Limb (tissue), 2 donors: ENCODE measurements at regions not wholly inside any gene's neighbourhood (a gene's known extent, or its start where the extent isn't known, plus 50 kb on each side); places are given as distances from the start of the nearest gene placed in this dataset.

Experiments used
- DNase-seq, 2 donors: peaks; one replicate each; pipeline ENCODE4 v3.0.0-alpha.2; 2016; ENCODE audit errors: extremely low spot score in 2 of 2

DNA sequence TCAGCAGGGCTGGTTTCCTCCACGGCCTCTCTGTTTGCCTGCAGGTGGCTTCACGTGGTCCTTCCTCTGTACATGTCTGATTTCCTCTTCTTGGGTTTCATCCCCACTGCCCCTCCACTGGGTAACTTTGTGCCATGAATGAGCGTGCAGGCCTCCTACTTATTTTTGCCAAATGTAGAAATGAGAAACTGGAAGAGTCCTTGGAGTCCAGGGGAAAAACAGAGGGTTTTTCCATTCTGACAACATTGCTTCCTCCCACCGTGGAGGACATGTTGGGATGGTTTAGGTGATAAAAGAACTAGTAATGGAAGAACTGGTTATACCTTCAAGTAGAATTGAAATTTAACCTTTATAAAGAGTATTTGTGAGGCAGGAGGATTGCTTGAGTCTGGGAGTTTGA lies 699.5 kb downstream of the QKI start:
- DNase-seq, result no peak

DNA sequence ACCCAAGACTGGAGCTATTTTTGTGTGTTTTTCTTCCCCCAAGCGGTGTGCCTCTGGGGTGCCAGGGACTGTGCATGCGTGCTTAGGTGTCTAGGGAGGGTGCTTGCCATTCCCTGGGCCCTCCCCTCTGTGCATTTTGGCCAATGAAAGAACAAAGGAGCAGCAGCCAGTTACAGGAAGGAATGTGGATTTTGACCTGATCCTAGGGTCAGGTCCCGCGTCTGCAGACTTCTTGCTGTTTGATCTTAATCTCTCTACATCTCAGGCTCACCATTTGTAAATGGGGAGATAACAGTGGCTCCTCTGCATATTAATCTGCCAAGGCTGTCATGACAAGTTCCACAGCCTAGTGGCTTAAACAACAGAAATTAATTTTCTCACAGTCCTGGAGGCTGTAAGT lies 699.1 kb downstream of the QKI start:
- no peak for DNase-seq

GRCh38 chr6:164109770-164110140 lies 695.2 kb downstream of the QKI start:
- no peak for DNase-seq

GRCh38 chr6:164108869-164109769 lies 694.6 kb downstream of the QKI start:
- peak in 1 of 2 donors; percentile 50 for DNase-seq

GRCh38 chr6:164108092-164108491 lies 693.6 kb downstream of the QKI start:
- DNase-seq, result no peak

GRCh38 chr6:164107297-164107995 lies 692.9 kb downstream of the QKI start:
- DNase-seq, result no peak

GRCh38 chr6:164106345-164106769 lies 691.8 kb downstream of the QKI start:
- DNase-seq, result no peak

- DNase-seq, result no peak
These were observed 691.2 kb downstream of the QKI start for GRCh38 chr6:164105705-164106104.

- DNase-seq, result no peak
These were observed 689.9 kb downstream of the QKI start for GRCh38 chr6:164104432-164104831.

- no peak for DNase-seq
These were observed 688.2 kb downstream of the QKI start for GRCh38 chr6:164102693-164103092.

DNA sequence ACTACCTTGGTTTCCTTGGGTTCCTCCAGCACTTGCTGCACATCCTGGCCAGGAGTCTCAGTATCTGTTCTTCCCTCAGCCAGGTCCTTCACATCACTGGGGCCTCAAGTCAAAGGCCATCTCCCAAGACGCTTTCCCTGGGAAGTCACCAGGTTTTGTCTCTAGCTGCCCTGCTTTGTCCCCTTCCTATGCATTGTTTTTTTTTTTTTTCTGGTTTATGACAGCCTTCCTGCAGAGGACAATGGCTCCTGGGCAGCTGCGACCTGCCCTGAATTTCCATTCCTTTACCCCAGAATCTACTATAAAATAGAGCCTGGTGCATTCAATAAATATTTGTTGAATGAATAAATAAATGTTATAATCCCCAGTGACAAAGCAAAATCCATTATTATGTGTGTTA lies 687.3 kb downstream of the QKI start:
- DNase-seq, result no peak

DNA sequence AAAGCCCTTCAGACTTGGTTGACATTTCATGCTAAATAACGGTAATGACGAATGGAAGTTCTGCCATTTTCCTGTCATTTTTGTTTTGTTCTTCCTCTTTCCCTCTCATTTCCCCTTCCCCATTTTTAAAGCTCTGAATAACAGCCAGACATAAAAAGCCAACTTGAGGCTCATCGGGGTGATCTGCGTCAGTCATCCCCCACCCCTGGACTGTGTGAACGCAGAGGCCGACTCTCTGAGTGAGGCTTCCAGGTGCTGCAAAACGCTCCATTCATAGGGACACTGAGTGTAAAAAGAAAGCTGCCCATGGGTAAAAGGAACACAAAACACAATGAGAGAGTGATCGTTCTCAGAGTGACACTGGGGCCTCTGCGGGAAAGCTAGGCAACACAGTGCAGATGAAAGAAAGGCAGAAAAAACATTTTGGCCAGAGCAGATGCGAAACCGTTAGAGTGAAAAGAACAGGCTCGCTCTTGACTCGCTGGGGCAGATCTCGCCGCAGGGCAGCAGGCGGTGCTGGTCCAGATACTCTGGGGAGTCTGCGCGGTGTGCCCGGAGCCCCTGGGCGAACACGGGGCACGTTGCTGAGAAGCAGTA lies 684.8 kb downstream of the QKI start:
- DNase-seq, result no peak

GRCh38 chr6:164098857-164099267 lies 684.3 kb downstream of the QKI start:
- no peak for DNase-seq

GRCh38 chr6:164097551-164098398 lies 683.3 kb downstream of the QKI start:
- peak in 1 of 2 donors; percentile 68 for DNase-seq

GRCh38 chr6:164097056-164097455 lies 682.5 kb downstream of the QKI start:
- no peak for DNase-seq

DNA sequence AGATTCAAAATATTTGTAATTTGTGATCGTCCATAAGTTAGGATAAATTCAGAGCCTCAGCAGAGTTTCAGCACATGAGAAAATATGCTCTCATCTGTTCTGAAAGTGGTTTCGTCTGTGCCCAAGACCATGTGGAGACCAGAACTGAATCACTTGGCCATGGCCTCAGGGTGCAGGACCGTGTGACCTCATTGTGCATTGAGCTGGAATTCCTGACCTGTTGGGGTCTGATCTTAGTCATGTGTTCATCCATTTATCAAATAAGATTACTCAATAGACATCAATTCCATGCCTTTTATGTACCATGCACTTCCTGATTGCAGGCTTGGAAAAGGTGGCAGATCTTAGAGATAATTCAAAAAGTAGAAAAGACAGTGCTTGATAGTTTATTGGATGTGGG lies 680.5 kb downstream of the QKI start:
- DNase-seq, result no peak

- DNase-seq, result no peak
These were observed 673.4 kb downstream of the QKI start for GRCh38 chr6:164087870-164088269.

DNA sequence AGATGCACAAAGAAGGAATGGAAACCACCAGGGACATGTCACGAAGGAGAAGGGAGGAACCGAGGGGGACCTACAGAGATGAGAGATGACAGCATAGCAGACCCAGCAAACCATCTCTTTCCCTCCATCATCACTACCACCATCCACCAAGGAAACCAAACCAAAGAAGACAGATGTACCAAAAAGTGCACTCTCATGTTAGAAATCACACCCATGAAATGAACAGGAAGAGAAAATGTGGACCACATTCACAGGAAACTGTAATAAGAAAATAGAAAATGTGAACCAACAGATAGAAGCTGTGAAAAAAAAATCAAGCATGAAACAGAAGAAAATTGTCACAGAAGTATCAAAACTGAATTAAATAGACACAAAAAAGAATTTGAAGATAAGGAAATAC lies 672.7 kb downstream of the QKI start:
- DNase-seq, result no peak

DNA sequence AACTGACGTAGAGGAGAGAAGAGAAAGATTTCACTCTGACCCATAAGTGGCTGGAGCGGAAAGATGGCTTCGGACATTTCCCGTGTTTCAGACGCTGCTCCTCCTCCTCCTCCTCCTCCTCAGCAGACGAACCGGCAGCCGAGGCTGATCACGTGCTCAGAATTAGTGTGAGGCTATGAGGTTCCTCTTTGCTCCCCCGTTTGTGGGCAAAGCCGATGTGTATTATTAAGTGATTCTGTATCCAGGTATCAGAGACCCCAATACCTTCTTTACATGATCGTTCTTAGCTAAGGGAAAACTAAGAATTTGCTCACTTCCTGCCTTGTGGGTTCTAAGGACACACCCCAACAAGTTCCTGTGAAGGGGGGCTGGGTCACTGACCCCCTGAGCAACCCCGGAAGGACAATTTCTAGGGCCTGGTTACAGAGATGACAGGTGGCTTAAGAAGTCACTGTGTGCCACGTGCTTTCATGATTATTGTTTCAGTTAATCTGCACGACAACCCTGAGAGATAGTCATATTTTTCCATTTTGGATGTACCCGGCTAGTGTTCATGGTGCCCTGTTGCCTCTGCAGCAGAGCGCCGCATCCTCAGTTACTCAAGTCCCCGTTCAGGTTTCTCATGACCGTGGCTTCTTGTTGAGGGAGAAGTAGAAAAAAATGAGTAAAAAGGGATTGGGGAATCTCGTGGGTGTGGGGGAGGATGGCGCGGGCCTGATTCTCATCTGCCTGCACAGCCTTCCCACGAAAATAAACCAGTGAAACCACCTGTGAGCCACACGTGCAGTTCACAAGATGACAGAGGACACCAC lies 671.8 kb downstream of the QKI start:
- DNase-seq, result no peak
